H1 (cell line): ENCODE measurements at regions not wholly inside any gene's neighbourhood (a gene's known extent, or its start where the extent isn't known, plus 50 kb on each side); places are given as distances from the start of the nearest gene placed in this dataset.

Experiments used
- CTCF ChIA-PET: fragments of 300-600 bp; sonication (Branson Sonifier 250); formaldehyde crosslinking; loops from one replicate; lab custom pipeline; 2021; ENCODE audit not compliant: partially characterized antibody; lab: Charles Lee
- POLR2A ChIA-PET: fragments of 300-600 bp; sonication (Branson Sonifier 250); formaldehyde crosslinking; loops from one replicate; lab custom pipeline; 2021; ENCODE audit warnings: inconsistent platforms; ENCODE audit not compliant: partially characterized antibody; lab: Charles Lee
- DNase-seq, 2 experiments: peaks; one replicate each; pipeline versions ENCODE4 v3.0.0 to v3.0.0-alpha.2; 2010 to 2022; ENCODE audit warnings: low spot score in 2 of 2, low read depth in 1 of 2, mixed read lengths in 1 of 2
- FAIRE-seq: peaks from 2 replicates; lab custom pipeline; 2011; peaks lifted over from hg19 to GRCh38; lab: Jason Lieb, UNC
- H2AFZ ChIP-seq: 2 replicates; pipeline ENCODE4 v1.8.1; 2012; ENCODE audit warnings: low read length, inconsistent platforms
- H2AK5ac ChIP-seq: 2 replicates; pipeline ENCODE4 v1.6.1; 2013; ENCODE audit warnings: low read depth, low read length
- H2BK120ac ChIP-seq: replicated peaks from 2 replicates; pipeline ENCODE3; 2013; ENCODE audit warnings: low read depth, low read length, inconsistent platforms
- H2BK12ac ChIP-seq: 2 replicates; pipeline ENCODE4 v1.6.1; 2013; ENCODE audit warnings: low read depth, low read length
- H2BK15ac ChIP-seq: 2 replicates; pipeline ENCODE4 v1.6.1; 2013; ENCODE audit warnings: low read length
- H2BK20ac ChIP-seq: 2 replicates; pipeline ENCODE4 v1.6.1; 2013; ENCODE audit warnings: low read length
- H2BK5ac ChIP-seq: 2 replicates; pipeline ENCODE4 v1.6.1; 2013; ENCODE audit warnings: low read depth, low read length
- H3K14ac ChIP-seq: 2 replicates; pipeline ENCODE4 v1.6.1; 2013; ENCODE audit warnings: inconsistent platforms; ENCODE audit not compliant: insufficient read length
- H3K18ac ChIP-seq: 2 replicates; pipeline ENCODE4 v1.6.1; 2013; ENCODE audit warnings: low read length; ENCODE audit errors: extremely low read depth
- H3K23ac ChIP-seq: 2 replicates; pipeline ENCODE4 v1.6.1; 2013; ENCODE audit warnings: inconsistent platforms; ENCODE audit not compliant: insufficient read length
- H3K23me2 ChIP-seq: 2 replicates; pipeline ENCODE4 v1.6.1; 2013; ENCODE audit warnings: low read depth, low read length
- H3K27ac ChIP-seq: 2 replicates; pipeline ENCODE4 v1.6.1; 2011; ENCODE audit warnings: low read depth, low read length, inconsistent platforms
- H3K27me3 ChIP-seq, 4 experiments: replicated peaks in 1 of 4; 1 replicate in 1 of 4; 2 replicates in 3 of 4; pipeline versions ENCODE4 v1.6.1 to v1.8.1; 2011 to 2013; ENCODE audit warnings: low read length in 3 of 4, mild to moderate bottlenecking in 3 of 4, inconsistent platforms in 2 of 4, mixed read lengths in 2 of 4, moderate library complexity in 1 of 4; ENCODE audit not compliant: control insufficient read depth in 3 of 4, insufficient read depth in 3 of 4; ENCODE audit errors: extremely low read depth in 1 of 4
- H3K36me3 ChIP-seq, 4 experiments: 2 replicates each; pipeline versions ENCODE4 v1.6.1 to v1.8.1; 2011 to 2013; ENCODE audit warnings: mild to moderate bottlenecking in 4 of 4, low read length in 3 of 4, moderate library complexity in 2 of 4, control low read depth in 1 of 4, inconsistent platforms in 1 of 4; ENCODE audit not compliant: insufficient read depth in 4 of 4, control insufficient read depth in 2 of 4
- H3K4ac ChIP-seq: replicated peaks from 2 replicates; pipeline ENCODE3; 2013; ENCODE audit warnings: low read length, low read depth, mixed read lengths, inconsistent platforms; ENCODE audit not compliant: insufficient read length
- H3K4me1 ChIP-seq, 4 experiments: replicated peaks in 1 of 4; 1 replicate in 1 of 4; 2 replicates in 3 of 4; pipeline versions ENCODE4 v1.6.1 to v1.8.1; 2011 to 2013; ENCODE audit warnings: low read length in 3 of 4, inconsistent platforms in 2 of 4, mixed read lengths in 1 of 4; ENCODE audit not compliant: insufficient read depth in 4 of 4, control insufficient read depth in 3 of 4
- H3K4me2 ChIP-seq, 2 experiments: 2 replicates each; pipeline versions ENCODE4 v1.6.1 to v1.8.1; 2011 to 2013; ENCODE audit warnings: low read depth in 2 of 2, low read length in 2 of 2, control low read depth in 1 of 2, inconsistent platforms in 1 of 2, mild to moderate bottlenecking in 1 of 2; ENCODE audit not compliant: insufficient read depth in 1 of 2
- H3K4me3 ChIP-seq, 4 experiments: fragments of 200-600, 300-600 bp in 1 of 4; sonication (generic), shearing (Covaris generic), sonication (Bioruptor Twin) in 1 of 4; 2 replicates each; pipeline versions ENCODE4 v1.5.1 to v1.8.1; 2011 to 2016; ENCODE audit warnings: low read length in 4 of 4, low read depth in 3 of 4, control low read depth in 2 of 4, inconsistent platforms in 2 of 4, mild to moderate bottlenecking in 2 of 4, mixed read lengths in 1 of 4, moderate library complexity in 1 of 4; ENCODE audit not compliant: insufficient read depth in 2 of 4; ENCODE audit errors: extremely low read depth in 1 of 4
- H3K56ac ChIP-seq: replicated peaks from 2 replicates; pipeline ENCODE3; 2013; ENCODE audit warnings: low read depth, mild to moderate bottlenecking, mixed read lengths, low read length, inconsistent platforms; ENCODE audit not compliant: insufficient read length
- H3K79me1 ChIP-seq: 2 replicates; pipeline ENCODE4 v1.6.1; 2013; ENCODE audit warnings: low read depth, low read length, control low read depth
- H3K79me2 ChIP-seq, 2 experiments: 2 replicates each; pipeline versions ENCODE4 v1.6.1 to v1.8.1; 2012 to 2013; ENCODE audit warnings: low read length in 2 of 2, mild to moderate bottlenecking in 2 of 2, inconsistent platforms in 1 of 2; ENCODE audit not compliant: insufficient read depth in 2 of 2, control insufficient read depth in 1 of 2
- H3K9ac ChIP-seq, 4 experiments: replicated peaks in 1 of 4; 1 replicate in 1 of 4; 2 replicates in 3 of 4; pipeline versions ENCODE4 v1.6.1 to v1.8.1; 2011 to 2013; ENCODE audit warnings: low read depth in 3 of 4, low read length in 3 of 4, control low read depth in 2 of 4, mild to moderate bottlenecking in 2 of 4, moderate library complexity in 2 of 4, inconsistent platforms in 1 of 4; ENCODE audit errors: extremely low read depth in 1 of 4
- H3K9me3 ChIP-seq, 2 experiments: 2 replicates each; pipeline versions ENCODE4 v1.6.1 to v1.8.1; 2012 to 2013; ENCODE audit warnings: mild to moderate bottlenecking in 2 of 2, moderate library complexity in 2 of 2, control low read depth in 1 of 2, inconsistent platforms in 1 of 2, low read depth in 1 of 2, low read length in 1 of 2, mixed read lengths in 1 of 2; ENCODE audit not compliant: insufficient read depth in 2 of 2
- H4K20me1 ChIP-seq, 2 experiments: replicated peaks in 1 of 2; 2 replicates each; pipeline versions ENCODE3 to v1.8.1; 2011 to 2013; ENCODE audit warnings: inconsistent platforms in 2 of 2, low read length in 2 of 2, mild to moderate bottlenecking in 1 of 2; ENCODE audit not compliant: insufficient read depth in 2 of 2, control insufficient read depth in 1 of 2
- H4K5ac ChIP-seq: 2 replicates; pipeline ENCODE4 v1.6.1; 2013; ENCODE audit warnings: low read length, low read depth, mixed read lengths, inconsistent platforms; ENCODE audit not compliant: insufficient read length
- H4K8ac ChIP-seq: 2 replicates; pipeline ENCODE4 v1.8.0; 2013; ENCODE audit warnings: mild to moderate bottlenecking, moderate library complexity, low read length, inconsistent platforms; ENCODE audit not compliant: insufficient read depth; ENCODE audit errors: extremely low read depth
- H4K91ac ChIP-seq: replicated peaks from 2 replicates; pipeline ENCODE3; 2013; ENCODE audit warnings: low read length, mixed read lengths, inconsistent platforms; ENCODE audit not compliant: insufficient read length
- CTCF ChIP-seq, 3 experiments: IDR thresholded peaks; 1 replicate in 2 of 3; 2 replicates in 1 of 3; pipeline versions ENCODE4 v1.5.1 to v1.6.1; 2011; ENCODE audit warnings: low read length in 3 of 3, mild to moderate bottlenecking in 3 of 3, inconsistent platforms in 2 of 3, low read depth in 1 of 3, moderate library complexity in 1 of 3; ENCODE audit not compliant: insufficient read depth in 1 of 3; ENCODE audit errors: control extremely low read depth in 1 of 3
- MAX ChIP-seq: IDR thresholded peaks from 2 replicates; pipeline ENCODE4 v1.6.1; 2012; ENCODE audit warnings: inconsistent platforms
- WGBS, 2 experiments: shearing (Covaris generic) in 1 of 2; methylation state at CpG; one replicate each; pipeline versions ENCODE4 v1.1.6 to v1.1.7; 2013 to 2015; ENCODE audit warnings: low lambda C conversion rate in 2 of 2, mixed read lengths in 2 of 2, inconsistent platforms in 1 of 2, low coverage in 1 of 2, missing lambda C conversion rate in 1 of 2; ENCODE audit not compliant: insufficient replicate concordance in 2 of 2, insufficient coverage in 1 of 2, insufficient read length in 1 of 2; ENCODE audit errors: extremely low coverage in 1 of 2, missing lambda C conversion rate in 1 of 2; 5-methylcytosine and 5-hydroxymethylcytosine counted together

GRCh38 chr10:131726967-131727366 is 173.8 kb upstream of the PPP2R2D start:
- Histone ChIP-seq H3K23ac (no peak overlapping the region), H2BK12ac (peak overlapping the region; percentile 94; the same call in 1 of the 2 replicates), H2AK5ac (no peak overlapping the region), H3K27me3 (peaks cover 0 to 13% (median 9%) of the 10 kb centered on the region in 4 experiments; a peak in 4 of 7 replicates), H2BK5ac (peak overlapping the region; percentile 71; the same call in 1 of the 2 replicates), H3K9me3 (peaks cover 0 to under 1% of the 10 kb centered on the region in 2 experiments; a peak in 1 of 4 replicates), H3K9ac (no peak overlapping the region), H3K4ac (peak overlapping the region; percentile 21), H4K5ac (no peak overlapping the region), H4K91ac (peak overlapping the region; percentile 75), H3K36me3 (no peaks in the 10 kb centered on the region), H4K20me1 (no peaks in the 10 kb centered on the region), H4K8ac (peak overlapping the region; percentile 31; the same call in 1 of the 2 replicates)
- WGBS, 2 experiments = 83% methylated on average over 14 of the region's 14 CpGs; no CpG with 5 or more reads in 1 of the 2 experiments
- POLR2A ChIA-PET = no interaction called here
- no peak for FAIRE-seq
- TF ChIP-seq CTCF (IDR thresholded peaks at IDR 0.05; ENCODE audit: control extremely low read depth in 1 of 3, insufficient read depth in 1 of 3, low read depth in 1 of 3, low read length in 3 of 3) = peak in 1 of 3 experiments; percentile 18; a peak in 1 of 4 replicates
- no peak for TF ChIP-seq MAX
- TF ChIP-seq, all 59 proteins: peak for 1
- Histone ChIP-seq H3K4me3 (no peak overlapping the region), H3K4me2 (no peak overlapping the region), H2BK20ac (peak overlapping the region; percentile 93; the same call in 1 of the 2 replicates), H3K23me2 (no peaks in the 10 kb centered on the region), H3K79me1 (no peaks in the 10 kb centered on the region), H3K14ac (no peak overlapping the region), H3K27ac (no peak overlapping the region), H2AFZ (no peak overlapping the region), H3K18ac (peak overlapping the region; percentile 83), H3K56ac (no peak overlapping the region), H2BK120ac (peak overlapping the region; percentile 70), H3K4me1 (peaks cover 0 to 25% (median 10%) of the 10 kb centered on the region in 4 experiments; a peak in 6 of 7 replicates), H3K79me2 (no peaks in the 10 kb centered on the region), H2BK15ac (peak overlapping the region; percentile 98; the same call in 1 of the 2 replicates)
- CTCF ChIA-PET = interaction anchor here (1.2 to 1.4 kb wide), 2 partner anchors 9 to 38 kb away, joined by 3 read pairs; no protein-coding TSS in a partner anchor
- no peak for DNase-seq
